Activated CD4-positive, alpha-beta T cell treated with anti-CD3 and anti-CD28 coated beads for 36 hours (primary cell): ENCODE measurements at regions not wholly inside any gene's neighbourhood (a gene's known extent, or its start where the extent isn't known, plus 50 kb on each side); places are given as distances from the start of the nearest gene placed in this dataset.

Experiments
- ATAC-seq: fragments of 200-7000 bp; cut with Tn5 transposase; one replicate; pipeline ENCODE4 v1.10.0; 2021; ENCODE audit warnings: mild to moderate bottlenecking, moderate library complexity
- CTCF ChIA-PET: fragments of 350-600 bp; sonication (Branson Sonifier 250); formaldehyde crosslinking; loops from one replicate; lab custom pipeline; 2021; ENCODE audit warnings: antibody characterized with exemption; lab: Charles Lee
- POLR2A ChIA-PET: fragments of 350-600 bp; sonication (Branson Sonifier 250); formaldehyde crosslinking; loops from one replicate; lab custom pipeline; 2021; ENCODE audit warnings: antibody characterized with exemption, inconsistent platforms; lab: Charles Lee
- DNase-seq: peaks from one replicate; pipeline ENCODE4 v3.0.0-alpha.2; 2020
- H3K27ac Mint-ChIP-seq: one replicate; pipeline ENCODE4 v1.8.0; 2021; ENCODE audit warnings: mixed read lengths
- H3K27me3 Mint-ChIP-seq: one replicate; pipeline ENCODE4 v1.8.0; 2021; ENCODE audit warnings: mixed read lengths
- H3K36me3 Mint-ChIP-seq: one replicate; pipeline ENCODE4 v1.8.0; 2021; ENCODE audit warnings: low read depth, mixed read lengths
- H3K4me1 Mint-ChIP-seq: one replicate; pipeline ENCODE4 v1.8.0; 2021; ENCODE audit warnings: mixed read lengths
- H3K4me3 Mint-ChIP-seq: one replicate; pipeline ENCODE4 v1.8.0; 2021; ENCODE audit warnings: mild to moderate bottlenecking, moderate library complexity, mixed read lengths
- H3K9me3 Mint-ChIP-seq: one replicate; pipeline ENCODE4 v1.8.0; 2021; ENCODE audit warnings: low read depth, mixed read lengths
- intact Hi-C, 2 experiments: fragments of 100-400 bp; cut with DNase I in 1 of 2; cut with micrococcal nuclease in 1 of 2; formaldehyde crosslinking; loops; one replicate each; pipeline versions ENCODE4 v1.14.2 to v1.15.1; 2022 to 2024; cut with DNase I, micrococcal nuclease

DNA sequence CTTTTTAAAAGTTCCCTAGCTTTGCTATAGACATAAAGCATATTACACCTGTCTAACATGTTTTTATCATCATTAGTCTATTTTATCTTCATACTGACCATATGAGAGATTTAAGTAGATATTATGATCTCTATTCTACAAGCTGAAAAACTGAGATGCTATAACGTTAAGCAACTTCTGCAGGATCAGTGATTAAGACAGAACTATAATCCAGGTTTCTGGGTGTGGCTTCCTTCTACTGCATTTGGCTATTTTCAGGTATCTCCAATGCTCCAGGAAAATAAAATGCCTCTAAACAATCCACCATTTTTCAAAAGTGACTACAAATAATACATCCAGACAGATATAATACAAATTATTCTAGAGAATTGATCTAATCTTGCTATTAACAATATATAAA is 53.4 kb downstream of the RGS2 start:
- CTCF ChIA-PET = interaction anchor here (1.9 kb wide), 1 partner anchor 9 kb away, joined by 7 read pairs; no protein-coding TSS in a partner anchor
- ATAC-seq = no peak

DNA sequence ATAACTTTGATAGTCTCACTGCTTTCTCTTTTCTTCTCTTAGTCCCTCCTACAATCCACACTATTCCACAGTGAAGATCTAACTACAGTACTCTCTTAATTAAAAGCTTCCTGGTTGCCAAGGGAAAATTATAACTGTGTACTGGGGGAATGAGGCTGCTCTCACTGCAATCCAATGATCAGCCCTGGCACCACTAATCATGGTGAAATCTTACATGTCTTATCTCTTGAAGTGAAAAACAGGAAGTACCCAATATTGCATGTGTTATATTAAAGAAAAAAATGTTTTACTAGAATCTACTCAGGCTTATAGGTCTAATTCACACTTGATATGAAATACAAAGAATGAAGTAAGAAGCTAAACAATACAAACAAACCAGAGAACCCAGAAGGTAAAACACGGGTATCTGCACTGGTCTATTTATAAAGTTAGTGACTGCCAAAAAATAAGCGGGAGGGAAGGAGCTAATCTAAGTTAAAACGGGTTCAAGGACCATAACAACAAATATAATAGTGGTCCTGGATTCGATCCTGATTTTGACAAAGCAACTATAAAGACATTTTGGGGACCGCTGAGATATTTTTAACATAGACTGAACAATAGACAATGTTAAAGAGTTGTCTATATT is 57.5 kb downstream of the RGS2 start:
- POLR2A ChIA-PET = no interaction called here
- DNase-seq (no peak), ATAC-seq (no peak)
- intact Hi-C loops = no loop called here
- Mint-ChIP-seq H3K36me3 (no peaks in the 10 kb centered on the region), H3K4me3 (no peak overlapping the region), H3K27ac (no peak overlapping the region), H3K4me1 (no peaks in the 10 kb centered on the region), H3K9me3 (no peaks in the 10 kb centered on the region), H3K27me3 (no peaks in the 10 kb centered on the region)
- CTCF ChIA-PET = no interaction called here

More for the DNA sequence above, 53.4 kb downstream of the RGS2 start:
- H3K9me3 Mint-ChIP-seq = no peaks in the 10 kb centered on the region
- no peaks in the 10 kb centered on the region for H3K4me1 Mint-ChIP-seq
- no peak overlapping the region for H3K4me3 Mint-ChIP-seq
- intact Hi-C loops = no loop called here
- no peaks in the 10 kb centered on the region for H3K27me3 Mint-ChIP-seq
- H3K36me3 Mint-ChIP-seq = no peaks in the 10 kb centered on the region
- no peak for DNase-seq
- POLR2A ChIA-PET = no interaction called here
- H3K27ac Mint-ChIP-seq = no peak overlapping the region

DNA sequence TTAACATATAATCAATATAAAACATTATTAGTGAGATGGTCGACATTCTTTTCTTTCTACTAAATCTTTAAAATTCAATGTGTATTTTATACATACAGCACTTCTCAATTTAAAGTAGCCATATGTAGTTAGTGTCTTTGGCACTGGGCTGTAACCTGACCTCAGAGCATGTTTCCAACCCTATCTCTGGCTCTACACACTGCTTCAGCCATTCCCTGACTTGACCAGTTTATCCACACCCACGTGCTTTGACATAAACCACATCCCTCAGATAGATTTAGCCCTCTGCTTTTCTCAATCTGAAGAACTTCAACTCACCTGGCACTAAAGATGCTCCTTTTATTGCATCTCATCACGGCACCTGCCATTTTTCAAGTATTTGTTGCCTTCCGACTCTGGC is 58.3 kb downstream of the RGS2 start:
- Mint-ChIP-seq H3K27me3 (no peaks in the 10 kb centered on the region), H3K27ac (no peak overlapping the region), H3K4me1 (no peaks in the 10 kb centered on the region), H3K36me3 (no peaks in the 10 kb centered on the region), H3K4me3 (no peak overlapping the region), H3K9me3 (no peaks in the 10 kb centered on the region)
- no peak for ATAC-seq
- POLR2A ChIA-PET = no interaction called here
- DNase-seq = no peak
- CTCF ChIA-PET = no interaction called here
- intact Hi-C loops = no loop called here

DNA sequence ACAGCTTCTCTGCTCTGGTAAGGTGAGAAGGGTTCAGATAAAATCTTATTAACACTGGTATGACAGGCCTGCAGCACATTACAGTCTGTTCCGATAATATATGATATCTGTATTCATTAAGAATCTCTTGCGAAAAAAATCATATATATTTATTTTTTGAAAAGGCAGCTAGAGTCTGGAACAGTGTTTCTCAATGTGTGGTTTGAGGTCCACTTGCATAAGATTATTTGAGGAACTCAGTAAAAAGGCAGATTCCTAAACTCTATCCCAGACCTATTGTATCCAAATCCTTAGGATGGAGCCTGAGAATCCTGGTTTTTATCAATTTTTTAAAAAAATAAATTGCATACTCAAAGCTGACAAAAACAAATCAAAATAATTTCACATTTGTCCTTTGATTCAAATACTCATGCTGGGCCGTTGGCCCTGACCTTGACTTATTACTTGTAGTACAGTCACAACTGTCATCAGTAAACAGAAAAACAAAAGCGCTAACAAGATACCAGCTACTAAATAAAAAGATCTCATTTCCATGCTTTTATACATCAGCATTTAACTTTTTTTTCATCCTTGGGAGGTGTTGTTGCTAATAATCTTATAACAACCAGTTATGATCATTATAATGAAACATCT is 60.6 kb downstream of the RGS2 start:
- H3K4me3 Mint-ChIP-seq = no peak overlapping the region
- intact Hi-C loops = no loop called here
- ChIA-PET CTCF (interaction anchor here (0.6 to 1.7 kb wide), 2 partner anchors 9 to 83 kb away, joined by 3 to 5 read pairs; no protein-coding TSS in a partner anchor), POLR2A (no interaction called here)
- no peaks in the 10 kb centered on the region for H3K4me1 Mint-ChIP-seq
- DNase-seq (no peak), ATAC-seq (no peak)
- no peaks in the 10 kb centered on the region for H3K27me3 Mint-ChIP-seq
- H3K27ac Mint-ChIP-seq = no peak overlapping the region
- no peaks in the 10 kb centered on the region for H3K36me3 Mint-ChIP-seq
- no peaks in the 10 kb centered on the region for H3K9me3 Mint-ChIP-seq

DNA sequence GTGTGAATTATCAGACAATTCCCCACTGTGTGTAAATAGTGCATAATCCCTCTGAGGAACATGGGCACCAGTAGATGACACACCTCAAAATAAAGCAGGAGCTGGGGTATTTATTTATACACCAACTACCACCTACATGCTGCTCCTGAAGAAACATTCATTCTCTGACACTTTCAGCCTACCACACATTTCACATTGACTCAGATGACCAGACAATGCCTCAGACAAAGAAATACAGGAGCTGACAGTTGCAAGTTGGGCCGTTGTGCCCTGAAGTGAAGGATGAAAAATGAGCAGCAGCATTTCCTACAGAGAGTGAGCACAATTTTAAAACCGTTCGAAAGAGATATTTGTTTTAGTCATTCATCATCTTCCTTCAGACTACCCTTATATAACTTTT is 63.2 kb downstream of the RGS2 start:
- Mint-ChIP-seq H3K4me3 (no peak overlapping the region), H3K9me3 (no peaks in the 10 kb centered on the region), H3K27me3 (no peaks in the 10 kb centered on the region), H3K4me1 (no peaks in the 10 kb centered on the region), H3K36me3 (no peaks in the 10 kb centered on the region), H3K27ac (no peak overlapping the region)
- ChIA-PET POLR2A (no interaction called here), CTCF (no interaction called here)
- ATAC-seq = no peak
- intact Hi-C loops = no loop called here
- no peak for DNase-seq

DNA sequence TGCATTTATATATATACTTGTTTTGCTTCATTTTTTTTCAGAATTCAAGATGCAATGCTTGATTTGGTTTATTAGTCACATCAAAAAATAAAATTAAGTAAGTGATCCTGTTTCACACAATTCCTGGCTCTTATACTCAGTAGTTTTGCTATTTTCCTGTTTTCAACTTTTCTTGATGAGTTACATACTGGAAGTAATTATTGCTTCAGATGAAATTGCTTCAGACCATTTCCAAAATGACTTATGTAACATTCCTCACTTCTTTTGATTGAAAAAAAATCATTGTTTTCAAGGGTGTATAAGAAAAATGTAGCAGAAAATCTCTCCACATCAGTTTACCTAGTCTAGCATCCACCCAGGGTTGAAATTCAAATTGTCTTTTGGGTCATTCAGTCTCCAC is 65.0 kb downstream of the RGS2 start:
- intact Hi-C loops = no loop called here
- no peaks in the 10 kb centered on the region for H3K9me3 Mint-ChIP-seq
- H3K4me1 Mint-ChIP-seq = no peaks in the 10 kb centered on the region
- H3K36me3 Mint-ChIP-seq = no peaks in the 10 kb centered on the region
- DNase-seq (no peak), ATAC-seq (no peak)
- H3K4me3 Mint-ChIP-seq = no peak overlapping the region
- H3K27me3 Mint-ChIP-seq = no peaks in the 10 kb centered on the region
- H3K27ac Mint-ChIP-seq = no peak overlapping the region
- POLR2A ChIA-PET = no interaction called here
- CTCF ChIA-PET = interaction anchor here (1.2 kb wide), 1 partner anchor 57 kb away, joined by 3 read pairs; no protein-coding TSS in a partner anchor

DNA sequence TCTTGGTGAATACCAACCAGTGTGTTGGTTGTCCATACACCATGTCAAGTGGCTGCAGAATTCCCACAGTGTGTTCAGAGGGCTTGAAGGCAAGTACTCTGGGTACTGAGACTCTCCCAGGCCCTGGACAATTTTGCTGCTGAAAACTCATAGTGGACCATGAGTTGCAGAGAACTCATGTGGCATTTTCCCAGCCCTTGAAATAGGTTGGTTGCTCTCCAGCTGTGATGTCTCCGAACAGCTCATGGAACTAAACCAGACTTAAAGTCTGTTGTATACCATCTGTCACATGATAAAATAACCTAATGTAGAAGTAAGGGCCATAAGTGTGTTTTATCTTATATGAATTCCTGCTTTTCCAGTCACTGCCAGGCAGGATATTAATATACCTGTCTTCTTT is 67.8 kb downstream of the RGS2 start:
- Mint-ChIP-seq H3K4me3 (no peak overlapping the region), H3K4me1 (no peaks in the 10 kb centered on the region), H3K36me3 (no peaks in the 10 kb centered on the region), H3K27ac (no peak overlapping the region), H3K9me3 (no peaks in the 10 kb centered on the region), H3K27me3 (peaks cover 2% of the 10 kb centered on the region)
- intact Hi-C loops = no loop called here
- CTCF ChIA-PET = no interaction called here
- no peak for ATAC-seq
- POLR2A ChIA-PET = no interaction called here
- no peak for DNase-seq

DNA sequence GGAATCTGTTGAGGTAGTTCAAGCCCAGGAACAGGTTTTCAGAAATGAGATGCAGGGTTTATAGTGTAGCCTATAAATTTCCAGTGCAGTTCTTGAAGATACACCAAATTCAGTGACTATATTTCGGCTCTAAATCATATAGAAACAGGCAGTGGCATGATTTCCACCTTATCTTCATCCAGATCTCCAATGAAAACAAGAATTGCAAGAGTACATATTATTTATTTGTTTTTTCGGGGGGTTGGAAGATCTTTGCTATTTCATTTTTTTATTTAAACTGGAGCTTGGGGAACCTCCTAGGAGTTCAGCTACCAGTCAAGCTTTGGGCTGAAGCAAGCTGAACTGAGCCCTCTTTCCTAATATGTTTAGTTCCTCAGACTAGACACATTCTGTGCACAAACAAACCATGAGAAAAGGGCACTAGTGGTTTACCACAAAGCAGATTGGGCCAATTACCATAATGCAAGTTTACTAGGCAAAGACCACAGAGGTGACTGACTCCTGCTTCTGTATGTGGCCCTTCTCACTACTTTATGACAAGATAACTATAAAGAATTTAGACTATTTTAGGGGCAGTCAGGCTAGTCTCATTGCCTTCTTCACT is 68.5 kb downstream of the RGS2 start:
- CTCF ChIA-PET = interaction anchor here (0.6 kb wide), 1 partner anchor 429 kb away, joined by 5 read pairs; no protein-coding TSS in a partner anchor
- H3K27ac Mint-ChIP-seq = no peak overlapping the region
- H3K9me3 Mint-ChIP-seq = no peaks in the 10 kb centered on the region
- ATAC-seq (no peak), DNase-seq (no peak)
- no peaks in the 10 kb centered on the region for H3K4me1 Mint-ChIP-seq
- H3K36me3 Mint-ChIP-seq = no peaks in the 10 kb centered on the region
- peaks cover 2% of the 10 kb centered on the region for H3K27me3 Mint-ChIP-seq
- H3K4me3 Mint-ChIP-seq = no peak overlapping the region
- intact Hi-C loops = no loop called here
- POLR2A ChIA-PET = no interaction called here

DNA sequence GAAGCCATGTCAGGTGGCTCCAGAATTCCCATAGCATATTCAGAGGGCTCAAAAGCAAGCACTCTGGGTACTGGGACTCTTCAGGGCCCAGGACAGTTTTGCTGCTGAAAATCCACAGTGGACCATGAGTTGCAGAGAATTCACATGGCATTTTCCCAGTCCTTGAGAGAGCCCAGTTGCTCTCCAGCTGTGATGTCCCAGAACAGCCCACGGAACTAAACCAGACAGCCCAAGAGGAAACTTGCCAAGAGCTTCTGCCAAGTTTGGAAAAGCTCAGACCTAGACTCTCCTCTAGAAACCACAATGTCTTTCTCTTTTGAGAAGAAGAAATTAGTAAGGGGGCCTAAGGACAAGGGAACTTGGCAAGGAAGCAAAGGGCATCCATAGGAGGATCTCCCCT is 69.4 kb downstream of the RGS2 start:
- intact Hi-C loops = no loop called here
- CTCF ChIA-PET = no interaction called here
- no peak for ATAC-seq
- peaks cover 2% of the 10 kb centered on the region for H3K27me3 Mint-ChIP-seq
- no peak for DNase-seq
- H3K27ac Mint-ChIP-seq = no peak overlapping the region
- POLR2A ChIA-PET = no interaction called here
- no peaks in the 10 kb centered on the region for H3K4me1 Mint-ChIP-seq
- no peaks in the 10 kb centered on the region for H3K9me3 Mint-ChIP-seq
- no peak overlapping the region for H3K4me3 Mint-ChIP-seq
- H3K36me3 Mint-ChIP-seq = no peaks in the 10 kb centered on the region

DNA sequence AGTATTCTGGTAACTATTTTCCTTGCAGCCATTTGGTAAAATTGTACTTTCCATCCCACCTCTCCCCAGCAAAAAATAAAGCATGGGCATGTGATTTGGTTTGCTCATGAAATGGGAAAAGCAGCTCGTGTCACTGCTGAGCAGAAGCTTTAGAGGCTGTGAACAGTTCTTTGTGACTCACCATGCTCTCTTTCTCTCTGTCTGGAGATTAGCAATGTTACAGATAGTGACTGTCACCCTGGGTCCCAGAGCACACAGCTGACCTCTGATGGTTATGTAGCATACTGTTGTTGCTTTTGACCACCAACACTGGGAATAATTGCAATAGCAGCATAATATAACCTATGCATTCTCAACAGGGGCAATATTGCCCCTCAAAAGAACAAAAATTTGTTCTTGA is 70.6 kb downstream of the RGS2 start:
- ChIA-PET POLR2A (no interaction called here), CTCF (no interaction called here)
- intact Hi-C loops = no loop called here
- Mint-ChIP-seq H3K36me3 (no peaks in the 10 kb centered on the region), H3K4me3 (no peak overlapping the region), H3K27ac (no peak overlapping the region), H3K4me1 (no peaks in the 10 kb centered on the region), H3K9me3 (no peaks in the 10 kb centered on the region), H3K27me3 (peaks cover 2% of the 10 kb centered on the region)
- DNase-seq (no peak), ATAC-seq (peak; percentile 42)

DNA sequence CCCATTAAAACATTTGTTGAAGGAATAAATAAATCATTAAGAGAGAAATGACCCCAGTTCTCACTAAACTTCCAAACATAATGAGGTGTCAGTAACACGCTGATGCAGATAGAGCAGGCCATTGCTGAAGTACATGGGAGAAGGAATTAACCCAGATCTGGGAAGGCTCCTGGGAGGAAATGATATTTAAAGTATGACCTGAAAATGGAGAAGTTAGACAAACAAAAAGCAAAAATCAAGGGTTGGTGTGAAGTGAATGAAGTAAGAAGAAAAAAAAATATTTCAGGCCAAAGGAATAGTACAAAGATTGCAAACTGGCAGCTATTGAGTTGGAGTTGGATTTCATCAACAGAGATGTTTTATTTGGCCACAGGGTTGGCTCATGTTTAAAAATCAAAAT is 71.4 kb downstream of the RGS2 start:
- Mint-ChIP-seq H3K27ac (no peak overlapping the region), H3K9me3 (no peaks in the 10 kb centered on the region), H3K27me3 (peaks cover 2% of the 10 kb centered on the region), H3K4me3 (no peak overlapping the region), H3K36me3 (no peaks in the 10 kb centered on the region), H3K4me1 (no peaks in the 10 kb centered on the region)
- ATAC-seq = no peak
- CTCF ChIA-PET = interaction anchor here (0.6 kb wide), 1 partner anchor 178 kb away, joined by 3 read pairs; no protein-coding TSS in a partner anchor
- DNase-seq = no peak
- intact Hi-C loops = no loop called here
- POLR2A ChIA-PET = no interaction called here

DNA sequence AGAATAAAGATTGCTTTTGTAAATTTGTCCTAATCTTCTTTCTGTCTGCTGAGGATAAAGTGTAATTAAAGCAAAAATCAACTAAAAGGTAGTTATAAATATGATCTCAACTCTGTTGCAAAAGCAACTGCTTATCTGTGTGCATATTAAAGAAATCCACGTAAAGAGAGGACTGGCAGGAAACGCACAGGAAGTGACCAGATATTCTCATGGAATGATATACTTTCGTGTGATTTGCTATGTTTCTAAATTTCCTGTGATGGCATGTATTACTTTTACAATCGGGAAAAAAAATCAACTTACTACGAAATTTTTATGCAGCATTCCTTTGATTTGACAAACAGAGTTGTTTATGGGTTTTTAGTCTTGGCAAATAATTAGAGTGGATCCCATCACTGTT is 75.4 kb downstream of the RGS2 start:
- Mint-ChIP-seq H3K27me3 (peaks cover 2% of the 10 kb centered on the region), H3K27ac (no peak overlapping the region), H3K4me1 (no peaks in the 10 kb centered on the region), H3K36me3 (no peaks in the 10 kb centered on the region), H3K9me3 (no peaks in the 10 kb centered on the region), H3K4me3 (no peak overlapping the region)
- DNase-seq (no peak), ATAC-seq (no peak)
- CTCF ChIA-PET = interaction anchor here (0.6 kb wide), 1 partner anchor 390 kb away, joined by 3 read pairs; no protein-coding TSS in a partner anchor
- POLR2A ChIA-PET = no interaction called here
- intact Hi-C loops = no loop called here
